ENCODE measurements at regions not wholly inside any gene's neighbourhood (a gene's known extent, or its start where the extent isn't known, plus 50 kb on each side); places are given as distances from the start of the nearest gene placed in this dataset.

GRCh38 chr2:138221358-138221757 lies 257.1 kb downstream of the HNMT start:
- Histone ChIP-seq H3K27me3 (no peaks in the 10 kb centered on the region), H3K36me3 (no peaks in the 10 kb centered on the region), H3K4me1 (no peaks in the 10 kb centered on the region), H3K9me3 (no peaks in the 10 kb centered on the region), H3K27ac (no peak overlapping the region), H3K4me3 (no peak overlapping the region)
- intact Hi-C loops (cut with DNase I; ENCODE audit: low total_unique reads), result no loop called here
- TF ChIP-seq EP300 (IDR thresholded peaks at IDR 0.05; ENCODE audit: low read depth), result no peak
- no peak for DNase-seq
- WGBS, 2 donors (ENCODE audit: low coverage in 1 of 2), result 86 to 97% methylated on average over 4 of the region's 4 CpGs
- in situ Hi-C loops (cut with MboI; ENCODE audit: low pct_ligation_motif_present in 1 of 4, low pct_unique_long_range_greater_than_20kb in 1 of 4, low sequenced_read_pairs in 3 of 4), result no loop called here

- Histone ChIP-seq H3K36me3 (no peaks in the 10 kb centered on the region), H3K4me1 (peaks cover 0 to 8% (median 3%) of the 10 kb centered on the region in 4 donors), H3K27ac (no peak overlapping the region), H3K4me3 (no peak overlapping the region), H3K9me3 (no peaks in the 10 kb centered on the region), H3K27me3 (no peaks in the 10 kb centered on the region)
- TF ChIP-seq POLR2A (IDR thresholded peaks at IDR 0.05) (no peak), POLR2AphosphoS5 (IDR thresholded peaks at IDR 0.05) (no peak), EP300 (IDR thresholded peaks at IDR 0.05; ENCODE audit: low read depth) (no peak), CTCF (IDR thresholded peaks at IDR 0.05) (no peak)
- intact Hi-C loops (cut with DNase I; ENCODE audit: low total_unique reads) (no loop called here), in situ Hi-C loops (cut with MboI; ENCODE audit: low pct_ligation_motif_present in 1 of 4, low pct_unique_long_range_greater_than_20kb in 1 of 4, low sequenced_read_pairs in 3 of 4) (no loop called here)
- 85 to 92% methylated on average over 6 of the region's 6 CpGs for WGBS, 2 donors (ENCODE audit: low coverage in 1 of 2)
- no peak for DNase-seq
These were observed 259.0 kb downstream of the HNMT start for GRCh38 chr2:138223319-138223718.

- DNase-seq, result no peak
- no peak overlapping the region for H3K27ac ChIP-seq
- no peaks in the 10 kb centered on the region for H3K27me3 ChIP-seq
- no peaks in the 10 kb centered on the region for H3K9me3 ChIP-seq
- H3K4me1 ChIP-seq, result peaks cover 0 to 9% (median 4%) of the 10 kb centered on the region in 4 donors
- intact Hi-C loops (cut with DNase I; ENCODE audit: low total_unique reads), result no loop called here
- H3K36me3 ChIP-seq, result no peaks in the 10 kb centered on the region
- in situ Hi-C loops (cut with MboI; ENCODE audit: low pct_ligation_motif_present in 1 of 4, low pct_unique_long_range_greater_than_20kb in 1 of 4, low sequenced_read_pairs in 3 of 4), result no loop called here
- TF ChIP-seq POLR2A (IDR thresholded peaks at IDR 0.05), result no peak
- no peak for TF ChIP-seq POLR2AphosphoS5 (IDR thresholded peaks at IDR 0.05)
- TF ChIP-seq EP300 (IDR thresholded peaks at IDR 0.05; ENCODE audit: low read depth), result no peak
- TF ChIP-seq CTCF (IDR thresholded peaks at IDR 0.05), result no peak
- no peak overlapping the region for H3K4me3 ChIP-seq
These were observed 262.9 kb downstream of the HNMT start for GRCh38 chr2:138227195-138227594.

GRCh38 chr2:138228101-138228500 lies 263.8 kb downstream of the HNMT start:
- Histone ChIP-seq H3K4me3 (no peak overlapping the region), H3K27ac (no peak overlapping the region), H3K27me3 (no peaks in the 10 kb centered on the region), H3K9me3 (no peaks in the 10 kb centered on the region), H3K4me1 (peaks cover 0 to 9% (median 4%) of the 10 kb centered on the region in 4 donors), H3K36me3 (no peaks in the 10 kb centered on the region)
- in situ Hi-C loops (cut with MboI; ENCODE audit: low pct_ligation_motif_present in 1 of 4, low pct_unique_long_range_greater_than_20kb in 1 of 4, low sequenced_read_pairs in 3 of 4), result no loop called here
- TF ChIP-seq EP300 (IDR thresholded peaks at IDR 0.05; ENCODE audit: low read depth), result no peak
- TF ChIP-seq CTCF (IDR thresholded peaks at IDR 0.05), result no peak
- no peak for TF ChIP-seq POLR2AphosphoS5 (IDR thresholded peaks at IDR 0.05)
- TF ChIP-seq POLR2A (IDR thresholded peaks at IDR 0.05), result no peak
- intact Hi-C loops (cut with DNase I; ENCODE audit: low total_unique reads), result no loop called here
- 54% methylated on average over 2 of the region's 2 CpGs for WGBS, 2 donors (ENCODE audit: low coverage in 1 of 2)
- DNase-seq, result no peak

GRCh38 chr2:138234265-138234664 lies 267.3 kb upstream of the SPOPL start:
- in situ Hi-C loops (cut with MboI; ENCODE audit: low pct_ligation_motif_present in 1 of 4, low pct_unique_long_range_greater_than_20kb in 1 of 4, low sequenced_read_pairs in 3 of 4) (no loop called here), intact Hi-C loops (cut with DNase I; ENCODE audit: low total_unique reads) (no loop called here)
- H3K9me3 ChIP-seq, result no peaks in the 10 kb centered on the region
- H3K27ac ChIP-seq, result no peak overlapping the region
- no peak overlapping the region for H3K4me3 ChIP-seq
- DNase-seq, result no peak
- H3K27me3 ChIP-seq, result no peaks in the 10 kb centered on the region
- peaks cover 0 to 6% (median 0%) of the 10 kb centered on the region in 4 donors for H3K4me1 ChIP-seq
- H3K36me3 ChIP-seq, result no peaks in the 10 kb centered on the region
- TF ChIP-seq POLR2AphosphoS5 (IDR thresholded peaks at IDR 0.05) (no peak), CTCF (IDR thresholded peaks at IDR 0.05) (no peak), POLR2A (IDR thresholded peaks at IDR 0.05) (no peak), EP300 (IDR thresholded peaks at IDR 0.05; ENCODE audit: low read depth) (no peak)
- 79 to 82% methylated on average over 2 of the region's 2 CpGs for WGBS, 2 donors (ENCODE audit: low coverage in 1 of 2)

Measured in transverse colon (tissue), 4 donors.